ENCODE measurements at regions not wholly inside any gene's neighbourhood (a gene's known extent, or its start where the extent isn't known, plus 50 kb on each side); places are given as distances from the start of the nearest gene placed in this dataset.
A peak's percentile ranks its signal among the peaks of the same experiment; 100 is the strongest.

GRCh38 chr16:86632206-86632605 lies 53.9 kb downstream of the FOXL1 start:
- no peak overlapping the region for H3K27ac ChIP-seq (ENCODE audit: low read depth, low read length, severe bottlenecking)
- WGBS, 2 experiments (ENCODE audit: insufficient coverage in 2 of 2): 90 to 94% methylated on average over 16 of the region's 16 CpGs
- peaks cover 5% of the 10 kb centered on the region for H3K4me1 ChIP-seq (ENCODE audit: control insufficient read depth, insufficient read depth, low read length, poor library complexity, severe bottlenecking)
- peaks cover 9% of the 10 kb centered on the region for H3K9me3 ChIP-seq (ENCODE audit: control insufficient read depth, low read length)
- no peaks in the 10 kb centered on the region for H3K36me3 ChIP-seq (ENCODE audit: control insufficient read depth, insufficient read depth, low read length)
- no peak overlapping the region for H3K4me3 ChIP-seq (ENCODE audit: extremely low read depth, insufficient read depth, low read length, poor library complexity, severe bottlenecking)

DNA sequence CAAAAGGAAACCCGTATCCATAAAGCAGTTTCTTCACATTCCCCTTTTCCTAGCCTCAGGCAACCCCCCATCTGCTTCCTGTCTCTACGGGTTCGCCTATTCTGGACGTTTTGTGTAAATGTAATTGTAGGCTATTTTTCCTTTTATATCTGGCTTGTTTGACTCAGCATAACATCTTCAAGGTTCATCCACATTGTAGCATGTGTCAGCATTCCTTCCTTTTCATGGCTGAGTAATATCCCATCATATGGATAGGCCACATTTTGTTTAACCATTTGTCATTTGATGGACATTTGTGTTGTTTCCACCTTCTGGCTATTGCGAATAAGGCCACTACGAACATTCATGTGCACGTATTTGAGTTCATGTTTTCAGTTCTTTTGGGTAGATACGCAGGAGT lies 54.6 kb downstream of the FOXL1 start:
- Histone ChIP-seq H3K4me1 (ENCODE audit: control insufficient read depth, insufficient read depth, low read length, poor library complexity, severe bottlenecking) (peaks cover 7% of the 10 kb centered on the region), H3K4me3 (ENCODE audit: extremely low read depth, insufficient read depth, low read length, poor library complexity, severe bottlenecking) (no peak overlapping the region), H3K9me3 (ENCODE audit: control insufficient read depth, low read length) (peaks cover 5% of the 10 kb centered on the region), H3K36me3 (ENCODE audit: control insufficient read depth, insufficient read depth, low read length) (no peaks in the 10 kb centered on the region), H3K27ac (ENCODE audit: low read depth, low read length, severe bottlenecking) (no peak overlapping the region)
- 94 to 100% methylated on average over 3 to 5 of the region's 8 CpGs for WGBS, 2 experiments (ENCODE audit: insufficient coverage in 2 of 2)

DNA sequence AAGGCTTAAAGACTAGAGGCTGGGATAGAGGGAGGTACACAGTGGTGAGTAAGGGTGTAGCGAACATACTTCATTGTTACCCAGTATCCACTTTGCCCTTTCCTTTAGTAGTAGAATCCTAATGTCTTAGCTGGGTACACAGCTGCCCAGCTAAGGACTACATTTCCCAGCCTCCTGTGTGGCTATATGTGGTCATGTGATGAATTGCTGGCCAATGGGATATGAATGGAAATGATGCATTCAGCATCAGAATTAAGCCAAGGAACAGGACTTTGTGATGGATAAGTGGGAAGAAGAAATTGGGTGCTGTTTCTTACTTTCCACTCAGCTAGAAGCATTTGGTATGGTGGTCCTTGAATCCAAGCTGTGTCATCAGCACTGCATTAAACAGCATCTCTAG lies 55.9 kb downstream of the FOXL1 start:
- no CpG with 5 or more reads among the region's 1 CpG for WGBS, 2 experiments (ENCODE audit: insufficient coverage in 2 of 2)
- no peaks in the 10 kb centered on the region for H3K36me3 ChIP-seq (ENCODE audit: control insufficient read depth, insufficient read depth, low read length)

GRCh38 chr16:86635176-86635876 lies 57.0 kb downstream of the FOXL1 start:
- Histone ChIP-seq H3K4me1 (ENCODE audit: control insufficient read depth, insufficient read depth, low read length, poor library complexity, severe bottlenecking) (peaks cover 10% of the 10 kb centered on the region), H3K9me3 (ENCODE audit: control insufficient read depth, low read length) (peaks cover 5% of the 10 kb centered on the region), H3K36me3 (ENCODE audit: control insufficient read depth, insufficient read depth, low read length) (no peaks in the 10 kb centered on the region), H3K27ac (ENCODE audit: low read depth, low read length, severe bottlenecking) (peak overlapping the region; percentile 65), H3K4me3 (ENCODE audit: extremely low read depth, insufficient read depth, low read length, poor library complexity, severe bottlenecking) (no peak overlapping the region)
- 90 to 91% methylated on average over 6 to 9 of the region's 9 CpGs for WGBS, 2 experiments (ENCODE audit: insufficient coverage in 2 of 2)

More for the DNA sequence above, 55.9 kb downstream of the FOXL1 start:
- Histone ChIP-seq H3K4me1 (ENCODE audit: control insufficient read depth, insufficient read depth, low read length, poor library complexity, severe bottlenecking) (peaks cover 10% of the 10 kb centered on the region), H3K27ac (ENCODE audit: low read depth, low read length, severe bottlenecking) (peak overlapping the region; percentile 65), H3K4me3 (ENCODE audit: extremely low read depth, insufficient read depth, low read length, poor library complexity, severe bottlenecking) (no peak overlapping the region), H3K9me3 (ENCODE audit: control insufficient read depth, low read length) (peaks cover 5% of the 10 kb centered on the region)

DNA sequence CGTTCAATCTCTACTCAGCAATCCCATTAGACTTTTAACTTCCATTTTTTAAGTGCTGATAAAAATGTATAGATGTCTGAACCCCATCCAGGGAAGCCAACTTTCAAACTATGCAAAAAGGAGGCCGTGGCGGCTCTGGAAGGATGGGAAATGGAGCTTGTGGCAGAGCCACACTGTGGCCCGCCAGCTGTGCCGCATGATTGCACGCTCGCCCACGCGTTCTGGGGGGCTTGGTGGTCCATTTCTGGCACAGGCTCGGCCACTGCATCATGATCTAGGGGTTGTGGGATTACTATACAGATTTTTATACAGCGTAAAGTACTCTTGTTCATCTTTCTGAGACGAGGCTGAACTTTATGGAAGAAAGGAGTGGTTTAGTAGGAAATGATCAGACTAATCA lies 57.6 kb downstream of the FOXL1 start:
- WGBS, 2 experiments (ENCODE audit: insufficient coverage in 2 of 2): 91 to 98% methylated on average over 8 to 9 of the region's 12 CpGs
- H3K36me3 ChIP-seq (ENCODE audit: control insufficient read depth, insufficient read depth, low read length): no peaks in the 10 kb centered on the region
- no peak overlapping the region for H3K4me3 ChIP-seq (ENCODE audit: extremely low read depth, insufficient read depth, low read length, poor library complexity, severe bottlenecking)
- H3K4me1 ChIP-seq (ENCODE audit: control insufficient read depth, insufficient read depth, low read length, poor library complexity, severe bottlenecking): peaks cover 10% of the 10 kb centered on the region
- H3K27ac ChIP-seq (ENCODE audit: low read depth, low read length, severe bottlenecking): peak overlapping the region; percentile 65
- H3K9me3 ChIP-seq (ENCODE audit: control insufficient read depth, low read length): peaks cover 5% of the 10 kb centered on the region

- Histone ChIP-seq H3K36me3 (ENCODE audit: control insufficient read depth, insufficient read depth, low read length) (no peaks in the 10 kb centered on the region), H3K9me3 (ENCODE audit: control insufficient read depth, low read length) (peaks cover 8% of the 10 kb centered on the region), H3K4me3 (ENCODE audit: extremely low read depth, insufficient read depth, low read length, poor library complexity, severe bottlenecking) (no peak overlapping the region), H3K4me1 (ENCODE audit: control insufficient read depth, insufficient read depth, low read length, poor library complexity, severe bottlenecking) (peaks cover 10% of the 10 kb centered on the region), H3K27ac (ENCODE audit: low read depth, low read length, severe bottlenecking) (no peak overlapping the region)
- 83 to 89% methylated on average over 1 to 2 of the region's 2 CpGs for WGBS, 2 experiments (ENCODE audit: insufficient coverage in 2 of 2)
These were observed 59.4 kb downstream of the FOXL1 start for GRCh38 chr16:86637744-86638143.

- WGBS, 2 experiments (ENCODE audit: insufficient coverage in 2 of 2): 92 to 94% methylated on average over 9 to 10 of the region's 10 CpGs
- H3K9me3 ChIP-seq (ENCODE audit: control insufficient read depth, low read length): peaks cover 4% of the 10 kb centered on the region
- peaks cover 10% of the 10 kb centered on the region for H3K4me1 ChIP-seq (ENCODE audit: control insufficient read depth, insufficient read depth, low read length, poor library complexity, severe bottlenecking)
- H3K4me3 ChIP-seq (ENCODE audit: extremely low read depth, insufficient read depth, low read length, poor library complexity, severe bottlenecking): no peak overlapping the region
- H3K27ac ChIP-seq (ENCODE audit: low read depth, low read length, severe bottlenecking): no peak overlapping the region
- no peaks in the 10 kb centered on the region for H3K36me3 ChIP-seq (ENCODE audit: control insufficient read depth, insufficient read depth, low read length)
These were observed 60.3 kb downstream of the FOXL1 start for GRCh38 chr16:86638642-86639041.

DNA sequence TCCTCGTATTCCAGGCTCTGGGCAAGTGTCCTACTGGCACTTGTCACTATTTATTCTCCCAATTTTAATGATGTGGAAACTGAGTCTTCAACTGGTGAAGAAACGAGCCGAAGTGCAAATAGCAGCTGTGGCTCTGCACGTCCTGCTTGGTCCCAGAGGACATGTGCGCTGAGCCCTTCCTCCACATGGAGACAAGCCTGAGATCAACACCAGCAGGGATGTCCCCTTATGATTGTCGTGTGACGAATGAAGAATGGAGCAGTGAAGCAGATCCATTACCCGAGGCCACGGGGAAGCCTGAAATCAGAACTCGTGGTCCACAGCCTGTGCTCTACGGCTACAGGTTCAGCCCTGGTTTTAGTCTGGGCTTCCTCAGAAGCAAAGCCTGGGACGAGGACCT lies 61.0 kb downstream of the FOXL1 start:
- Histone ChIP-seq H3K27ac (ENCODE audit: low read depth, low read length, severe bottlenecking) (no peak overlapping the region), H3K9me3 (ENCODE audit: control insufficient read depth, low read length) (peaks cover 4% of the 10 kb centered on the region), H3K4me1 (ENCODE audit: control insufficient read depth, insufficient read depth, low read length, poor library complexity, severe bottlenecking) (peaks cover 10% of the 10 kb centered on the region), H3K36me3 (ENCODE audit: control insufficient read depth, insufficient read depth, low read length) (no peaks in the 10 kb centered on the region), H3K4me3 (ENCODE audit: extremely low read depth, insufficient read depth, low read length, poor library complexity, severe bottlenecking) (no peak overlapping the region)
- 94 to 95% methylated on average over 12 of the region's 12 CpGs for WGBS, 2 experiments (ENCODE audit: insufficient coverage in 2 of 2)

GRCh38 chr16:86640265-86640843 lies 62.0 kb downstream of the FOXL1 start:
- H3K4me1 ChIP-seq (ENCODE audit: control insufficient read depth, insufficient read depth, low read length, poor library complexity, severe bottlenecking): peaks cover 10% of the 10 kb centered on the region
- no peak overlapping the region for H3K4me3 ChIP-seq (ENCODE audit: extremely low read depth, insufficient read depth, low read length, poor library complexity, severe bottlenecking)
- 81 to 85% methylated on average over 12 to 13 of the region's 13 CpGs for WGBS, 2 experiments (ENCODE audit: insufficient coverage in 2 of 2)
- peaks cover 4% of the 10 kb centered on the region for H3K9me3 ChIP-seq (ENCODE audit: control insufficient read depth, low read length)
- no peak overlapping the region for H3K27ac ChIP-seq (ENCODE audit: low read depth, low read length, severe bottlenecking)
- H3K36me3 ChIP-seq (ENCODE audit: control insufficient read depth, insufficient read depth, low read length): no peaks in the 10 kb centered on the region

- WGBS, 2 experiments (ENCODE audit: insufficient coverage in 2 of 2): 100% methylated on average over 1 of the region's 1 CpG; no CpG with 5 or more reads in 1 of the 2 experiments
These were observed 63.7 kb downstream of the FOXL1 start for GRCh38 chr16:86642087-86642486.

DNA sequence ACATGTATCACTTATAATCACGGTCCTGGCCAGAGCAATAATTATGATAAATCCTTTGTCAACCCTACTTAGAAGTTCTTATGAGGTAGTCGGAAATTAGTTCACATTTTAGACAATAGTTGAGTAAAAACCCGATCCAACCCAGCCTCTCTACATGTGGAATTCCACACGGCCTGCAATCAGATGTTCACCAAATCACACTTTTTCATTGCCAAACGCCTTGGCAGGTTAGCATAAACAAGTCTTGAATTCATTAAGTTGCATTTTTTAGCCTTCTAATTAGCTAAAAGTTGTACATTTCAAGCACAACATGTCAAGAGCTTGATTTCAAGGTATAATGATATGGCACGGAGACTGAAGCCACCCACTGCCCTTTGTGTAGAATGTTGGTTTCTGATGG lies 65.3 kb downstream of the FOXL1 start:
- Histone ChIP-seq H3K27ac (ENCODE audit: low read depth, low read length, severe bottlenecking) (no peak overlapping the region), H3K9me3 (ENCODE audit: control insufficient read depth, low read length) (peaks cover 13% of the 10 kb centered on the region), H3K4me3 (ENCODE audit: extremely low read depth, insufficient read depth, low read length, poor library complexity, severe bottlenecking) (no peak overlapping the region), H3K36me3 (ENCODE audit: control insufficient read depth, insufficient read depth, low read length) (no peaks in the 10 kb centered on the region), H3K4me1 (ENCODE audit: control insufficient read depth, insufficient read depth, low read length, poor library complexity, severe bottlenecking) (no peaks in the 10 kb centered on the region)
- WGBS, 2 experiments (ENCODE audit: insufficient coverage in 2 of 2): 88 to 93% methylated on average over 4 to 5 of the region's 6 CpGs

More at GRCh38 chr16:86642087-86642486, 63.7 kb downstream of the FOXL1 start:
- H3K27ac ChIP-seq (ENCODE audit: low read depth, low read length, severe bottlenecking): no peak overlapping the region
- peaks cover 5% of the 10 kb centered on the region for H3K9me3 ChIP-seq (ENCODE audit: control insufficient read depth, low read length)
- peaks cover 4% of the 10 kb centered on the region for H3K4me1 ChIP-seq (ENCODE audit: control insufficient read depth, insufficient read depth, low read length, poor library complexity, severe bottlenecking)
- H3K36me3 ChIP-seq (ENCODE audit: control insufficient read depth, insufficient read depth, low read length): no peaks in the 10 kb centered on the region
- no peak overlapping the region for H3K4me3 ChIP-seq (ENCODE audit: extremely low read depth, insufficient read depth, low read length, poor library complexity, severe bottlenecking)
